ENCODE measurements at regions not wholly inside any gene's neighbourhood (a gene's known extent, or its start where the extent isn't known, plus 50 kb on each side); places are given as distances from the start of the nearest gene placed in this dataset.

DNA sequence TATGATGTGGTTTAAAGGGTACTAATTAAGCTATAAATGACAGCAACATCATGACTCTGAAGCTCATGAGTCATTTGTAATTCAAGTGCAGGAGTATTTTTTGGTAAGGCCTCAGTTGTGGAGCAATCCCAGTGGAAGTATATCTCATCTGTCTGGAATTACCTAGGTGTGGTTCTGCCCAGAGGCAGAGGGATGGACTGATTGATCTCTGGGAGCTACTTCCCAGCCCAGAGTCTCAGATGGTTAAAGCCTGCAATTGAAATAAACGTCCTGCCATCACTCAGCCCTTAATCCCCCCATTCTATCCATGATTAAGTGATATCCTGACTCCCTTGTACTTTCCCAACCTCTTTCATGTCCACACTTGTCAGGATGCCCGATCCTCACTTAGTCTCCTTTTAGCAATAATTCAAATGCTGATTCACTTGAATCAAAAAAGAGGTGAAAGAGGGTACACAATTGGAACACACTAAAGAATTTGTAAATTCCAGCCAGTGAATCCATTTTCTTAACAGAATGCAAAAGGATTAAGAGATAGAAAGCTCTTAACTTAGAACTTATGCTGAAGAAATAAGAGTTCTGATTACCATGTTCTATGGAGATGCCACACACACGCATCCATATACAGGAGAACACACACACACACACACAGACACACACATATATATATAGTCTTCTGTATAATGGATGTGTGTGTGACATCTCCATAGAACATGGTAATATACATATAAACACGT is 664.4 kb downstream of the NYAP2 start:
- no peak for DNase-seq

DNA sequence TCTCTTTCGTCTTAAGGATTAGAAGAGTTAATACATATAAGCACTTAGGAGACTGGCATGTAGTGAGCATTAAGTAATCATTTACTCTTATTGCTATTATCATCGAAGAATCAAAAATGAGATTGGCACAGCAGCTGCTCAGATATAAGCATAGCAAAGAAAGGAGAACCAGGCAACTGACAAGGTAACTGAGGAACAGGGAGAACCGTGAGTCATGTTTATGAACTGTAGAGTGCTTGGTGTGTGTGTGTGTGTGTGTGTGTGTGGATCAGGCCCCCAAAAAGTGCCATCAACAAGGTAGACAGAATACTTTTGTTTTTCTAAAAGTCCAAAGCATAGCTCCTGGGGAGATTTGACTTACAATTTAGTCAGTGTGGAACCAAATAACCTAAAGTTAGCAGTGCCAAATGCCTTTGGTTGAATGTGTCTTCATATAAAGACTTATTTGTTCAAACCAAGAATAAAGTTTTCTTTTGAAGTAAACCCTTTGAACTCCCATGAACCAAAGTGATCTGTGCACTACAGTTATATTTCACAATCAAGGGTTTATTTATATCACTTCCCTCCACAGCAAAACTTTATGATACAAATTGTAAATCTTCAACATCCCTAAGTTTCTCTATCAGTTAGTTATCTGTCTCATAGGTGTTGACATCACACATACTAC is 660.6 kb downstream of the NYAP2 start:
- no peak for DNase-seq

- no peak for DNase-seq
These were observed 658.4 kb downstream of the NYAP2 start for GRCh38 chr2:226057914-226058313.

- no peak for DNase-seq
These were observed 657.9 kb downstream of the NYAP2 start for GRCh38 chr2:226057365-226057764.

DNA sequence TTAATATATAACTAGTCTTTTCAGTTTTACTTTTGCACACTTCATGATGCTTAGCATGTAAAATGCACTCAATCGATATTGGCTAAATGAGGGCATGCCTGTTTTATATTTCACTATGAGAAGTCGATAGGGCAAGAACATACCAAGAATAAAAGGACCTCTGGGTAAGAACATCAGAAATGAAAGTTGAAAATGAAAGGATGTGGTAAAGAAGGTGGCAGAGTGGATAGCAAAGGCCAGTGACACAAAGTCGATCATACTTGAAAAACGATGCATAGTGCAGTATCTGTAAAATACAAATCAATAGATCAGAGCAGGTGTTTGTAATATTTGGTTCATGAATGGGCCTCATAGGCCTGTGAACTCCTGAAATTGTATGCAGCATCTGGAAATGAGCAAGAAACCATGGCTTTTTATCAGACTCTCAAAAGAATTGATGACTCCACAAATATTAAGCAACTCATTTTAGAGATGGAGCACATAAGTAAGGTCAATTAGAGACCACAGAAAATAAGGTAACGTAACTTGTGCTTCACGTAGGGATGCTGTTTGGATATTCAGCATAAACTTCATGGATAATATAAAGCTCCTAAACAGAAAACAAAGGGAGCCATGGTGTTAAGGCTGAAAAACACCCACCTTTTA is 653.4 kb downstream of the NYAP2 start:
- DNase-seq, result no peak

- DNase-seq, result no peak
These were observed 651.3 kb downstream of the NYAP2 start for GRCh38 chr2:226050822-226051221.

GRCh38 chr2:226048611-226049010 is 649.1 kb downstream of the NYAP2 start:
- no peak for DNase-seq

GRCh38 chr2:226045080-226045479 is 645.6 kb downstream of the NYAP2 start:
- no peak for DNase-seq

- no peak for DNase-seq
These were observed 640.9 kb downstream of the NYAP2 start for GRCh38 chr2:226040344-226040900.

DNA sequence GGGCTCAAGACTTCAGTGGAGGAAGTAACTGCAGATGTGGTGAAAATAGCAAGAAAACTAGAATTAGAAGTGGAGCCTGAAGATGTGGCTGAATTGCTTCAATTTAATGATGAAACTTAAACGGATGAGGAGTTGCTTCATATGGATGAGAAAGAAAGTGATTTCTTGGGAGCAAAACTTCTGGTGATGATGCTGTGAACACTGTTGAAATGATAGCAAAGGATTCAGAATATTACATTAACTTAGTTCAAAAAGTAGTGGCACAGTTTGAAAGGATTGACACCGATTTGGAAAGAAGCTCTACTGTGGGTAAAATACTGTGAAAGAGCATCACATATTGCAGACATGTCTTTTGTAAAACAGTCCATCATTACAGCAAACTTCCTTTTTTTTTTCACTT is 638.0 kb downstream of the NYAP2 start:
- no peak for DNase-seq

DNA sequence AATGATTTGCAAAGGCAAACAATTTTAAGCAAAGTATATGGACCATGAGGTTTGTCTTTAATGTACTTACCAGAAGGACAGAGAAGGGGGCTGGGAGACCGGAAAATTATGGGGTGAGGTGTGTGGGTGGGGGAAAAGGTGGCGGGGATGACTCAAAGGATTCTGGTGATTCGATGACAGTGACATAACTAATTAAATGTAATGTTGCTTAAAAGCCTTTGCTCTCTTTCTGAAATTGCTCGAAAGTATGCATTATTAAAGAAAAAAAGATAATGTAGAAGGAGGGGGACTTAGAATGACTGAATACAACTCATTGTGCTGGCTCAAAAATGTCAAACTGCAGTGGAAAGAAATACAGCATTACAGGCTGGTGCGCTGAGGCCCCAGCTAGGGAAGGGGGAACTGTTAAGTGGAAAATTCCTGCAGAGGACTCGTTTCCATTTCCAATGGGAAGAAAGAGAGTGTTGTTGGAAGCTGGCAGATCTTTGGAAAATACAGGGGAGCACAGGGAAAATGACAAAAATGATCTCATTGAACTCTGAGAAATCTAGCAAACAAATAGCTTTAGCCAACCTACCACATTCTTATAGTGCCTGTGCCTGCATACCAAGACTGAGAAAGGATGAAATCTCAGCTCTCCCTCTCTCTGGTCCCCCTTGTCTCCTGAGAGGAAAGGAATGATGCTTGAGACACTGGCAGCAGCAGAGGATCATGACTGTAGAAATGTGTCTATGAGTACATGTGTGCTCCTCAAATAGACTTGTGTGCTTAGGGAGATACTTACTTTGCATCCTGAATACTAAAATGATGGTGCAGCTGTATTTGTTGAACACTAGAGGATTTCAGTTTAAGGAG is 632.4 kb downstream of the NYAP2 start:
- peak; percentile 42 for DNase-seq

GRCh38 chr2:226030788-226031646 is 631.5 kb downstream of the NYAP2 start:
- DNase-seq, result no peak

- no peak for DNase-seq
These were observed 630.9 kb downstream of the NYAP2 start for GRCh38 chr2:226030369-226030768.

DNA sequence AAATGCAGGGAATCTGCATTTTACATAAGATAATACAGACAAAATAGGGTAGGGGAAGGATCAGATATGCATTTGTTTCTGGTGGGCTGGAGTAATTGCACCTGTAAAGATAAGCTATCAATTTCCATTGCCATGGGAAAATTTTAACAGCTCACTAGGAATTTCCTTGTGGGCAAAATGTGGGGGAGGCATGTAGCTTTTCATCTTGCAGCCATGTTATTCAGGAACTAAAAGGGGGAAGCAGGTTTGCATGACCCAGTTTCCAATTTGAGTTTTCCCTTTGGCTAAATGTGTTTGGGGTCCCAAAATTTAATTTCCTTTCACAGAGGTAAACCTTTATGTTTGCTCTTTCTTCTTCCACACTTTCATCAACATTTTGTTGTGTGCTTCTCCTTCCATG is 624.4 kb downstream of the NYAP2 start:
- DNase-seq, result no peak

- DNase-seq, result no peak
These were observed 623.9 kb downstream of the NYAP2 start for GRCh38 chr2:226023383-226023782.

- DNase-seq, result no peak
These were observed 621.4 kb downstream of the NYAP2 start for GRCh38 chr2:226020956-226021355.

- DNase-seq, result no peak
These were observed 620.7 kb downstream of the NYAP2 start for GRCh38 chr2:226020176-226020575.

DNA sequence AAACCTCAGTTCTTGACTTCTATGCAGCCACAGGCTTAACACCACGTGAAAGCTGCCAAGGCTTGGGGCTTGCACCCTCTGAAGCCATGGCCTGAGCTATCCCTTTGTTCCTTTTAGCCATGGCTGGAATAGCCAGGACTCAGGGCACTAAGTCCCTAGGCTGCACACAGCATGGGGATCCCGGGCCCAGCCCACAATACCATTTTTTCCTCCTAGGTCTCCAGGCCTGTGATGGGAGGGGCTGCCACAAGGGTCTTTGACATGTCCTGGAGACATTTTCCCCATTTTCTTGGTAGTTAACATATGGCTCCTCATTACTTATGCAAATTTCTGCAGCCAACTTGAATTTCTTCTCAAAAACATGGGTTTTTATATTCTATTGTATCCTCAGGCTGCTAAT is 619.1 kb downstream of the NYAP2 start:
- DNase-seq, result no peak

DNA sequence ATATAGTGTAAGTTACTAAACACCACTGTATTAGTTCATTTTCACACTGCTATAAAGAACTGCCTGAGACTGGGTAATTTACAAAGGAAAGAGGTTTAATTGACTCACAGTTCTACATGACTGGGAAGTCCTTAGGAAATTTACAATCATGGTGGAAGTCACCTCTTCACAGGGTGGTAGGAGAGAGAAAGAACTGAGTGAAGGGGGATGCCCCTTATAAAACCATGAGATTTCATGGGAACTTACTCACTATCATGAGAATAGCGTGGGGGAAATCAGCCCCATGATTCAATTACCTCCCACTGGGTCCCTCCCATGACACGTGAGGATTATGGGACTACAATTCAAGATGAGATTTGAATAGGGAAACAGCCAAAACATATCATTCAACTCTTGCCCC is 618.0 kb downstream of the NYAP2 start:
- no peak for DNase-seq

GRCh38 chr2:226017107-226017506 is 617.6 kb downstream of the NYAP2 start:
- no peak for DNase-seq

DNA sequence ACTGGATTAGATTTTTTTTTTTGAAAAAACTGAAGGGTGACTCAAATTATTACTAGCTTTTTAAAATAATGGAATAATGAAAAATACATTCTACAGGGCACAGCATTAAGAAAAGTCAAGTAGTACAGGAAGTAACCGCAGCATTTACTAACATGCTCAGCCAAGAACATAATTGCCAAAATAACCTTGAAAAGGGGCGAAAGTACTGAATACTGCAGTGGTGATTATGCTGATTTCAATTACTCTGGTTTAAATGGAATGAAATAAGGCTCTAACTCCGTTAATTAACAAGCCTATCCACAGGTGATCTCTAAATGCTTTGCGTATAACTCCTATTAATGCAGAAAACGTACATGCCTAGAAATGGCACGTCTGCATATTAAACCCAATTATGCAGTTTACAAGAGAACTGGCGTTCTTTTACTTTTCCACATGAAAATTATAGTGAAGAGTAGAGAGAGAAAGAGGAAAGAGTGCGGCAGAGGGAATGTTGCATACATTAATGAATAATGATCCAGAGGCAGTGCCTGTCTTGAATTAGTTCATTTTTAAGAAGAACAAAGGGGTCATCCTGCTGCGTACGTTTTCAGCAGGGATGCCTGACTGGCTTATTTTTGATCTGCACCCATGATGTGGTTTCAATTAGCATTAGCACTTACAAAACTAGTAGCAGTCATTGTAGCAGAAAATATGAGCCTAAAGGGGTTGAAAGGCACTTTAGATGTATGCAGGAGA is 612.4 kb downstream of the NYAP2 start:
- no peak for DNase-seq
